ENCODE measurements at regions not wholly inside any gene's neighbourhood (a gene's known extent, or its start where the extent isn't known, plus 50 kb on each side); places are given as distances from the start of the nearest gene placed in this dataset.

DNA sequence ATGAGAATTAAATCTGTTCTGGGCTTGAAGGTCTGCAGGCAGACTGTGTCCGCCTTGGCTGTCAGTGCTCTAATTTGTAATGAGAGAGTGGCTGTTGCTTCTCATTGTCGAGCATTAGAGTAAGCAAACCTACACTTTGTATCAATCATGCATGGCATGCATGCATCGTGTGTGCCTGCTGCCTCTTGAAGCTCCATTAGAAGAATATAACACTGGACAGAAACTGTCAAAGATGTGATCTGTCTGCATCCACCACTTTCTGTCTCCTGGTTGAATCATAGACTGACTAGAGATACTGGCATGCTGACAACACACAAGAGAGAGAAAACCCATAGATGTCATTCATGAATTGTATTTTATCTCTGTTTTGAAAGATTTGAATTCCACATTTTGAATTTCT lies 275.0 kb upstream of the NXPH2 start:
- Histone ChIP-seq H3K4me1 (no peaks in the 10 kb centered on the region), H3K36me3 (no peaks in the 10 kb centered on the region), H3K9me3 (replicated peaks) (no peaks in the 10 kb centered on the region), H3K27ac (replicated peaks) (no peak overlapping the region), H3K27me3 (ENCODE audit: low read depth) (no peaks in the 10 kb centered on the region), H3K4me3 (no peak overlapping the region)
- intact Hi-C loops (cut with micrococcal nuclease), result no loop called here
- TF ChIP-seq, protein P1, sequence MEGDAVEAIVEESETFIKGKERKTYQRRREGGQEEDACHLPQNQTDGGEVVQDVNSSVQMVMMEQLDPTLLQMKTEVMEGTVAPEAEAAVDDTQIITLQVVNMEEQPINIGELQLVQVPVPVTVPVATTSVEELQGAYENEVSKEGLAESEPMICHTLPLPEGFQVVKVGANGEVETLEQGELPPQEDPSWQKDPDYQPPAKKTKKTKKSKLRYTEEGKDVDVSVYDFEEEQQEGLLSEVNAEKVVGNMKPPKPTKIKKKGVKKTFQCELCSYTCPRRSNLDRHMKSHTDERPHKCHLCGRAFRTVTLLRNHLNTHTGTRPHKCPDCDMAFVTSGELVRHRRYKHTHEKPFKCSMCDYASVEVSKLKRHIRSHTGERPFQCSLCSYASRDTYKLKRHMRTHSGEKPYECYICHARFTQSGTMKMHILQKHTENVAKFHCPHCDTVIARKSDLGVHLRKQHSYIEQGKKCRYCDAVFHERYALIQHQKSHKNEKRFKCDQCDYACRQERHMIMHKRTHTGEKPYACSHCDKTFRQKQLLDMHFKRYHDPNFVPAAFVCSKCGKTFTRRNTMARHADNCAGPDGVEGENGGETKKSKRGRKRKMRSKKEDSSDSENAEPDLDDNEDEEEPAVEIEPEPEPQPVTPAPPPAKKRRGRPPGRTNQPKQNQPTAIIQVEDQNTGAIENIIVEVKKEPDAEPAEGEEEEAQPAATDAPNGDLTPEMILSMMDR (IDR thresholded peaks at IDR 0.05; ENCODE audit: borderline replicate concordance), result no peak
- DNase-seq, result no peak

DNA sequence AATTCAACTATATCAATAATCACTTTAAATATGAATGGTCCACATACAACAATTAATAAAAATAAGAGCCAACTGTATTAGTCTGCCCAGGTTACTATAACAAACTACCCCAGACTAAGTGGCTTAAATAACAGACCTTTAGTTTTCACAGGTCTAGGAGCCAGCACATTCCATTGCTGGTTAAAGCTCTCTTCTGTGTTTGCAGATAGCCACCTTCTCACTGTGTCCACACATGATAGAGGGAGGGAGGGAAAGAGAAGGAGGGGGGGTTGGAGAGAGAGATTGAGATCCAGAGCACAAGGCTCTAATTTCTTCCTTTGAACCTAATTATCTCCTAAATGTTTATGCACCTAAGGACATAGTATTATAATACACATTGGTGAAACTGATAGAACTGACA lies 267.8 kb upstream of the NXPH2 start:
- Histone ChIP-seq H3K36me3 (no peaks in the 10 kb centered on the region), H3K9me3 (replicated peaks) (peaks cover 6% of the 10 kb centered on the region), H3K27me3 (ENCODE audit: low read depth) (no peaks in the 10 kb centered on the region), H3K4me3 (no peak overlapping the region), H3K27ac (replicated peaks) (no peak overlapping the region), H3K4me1 (no peaks in the 10 kb centered on the region)
- DNase-seq, result no peak
- TF ChIP-seq, protein P1 (IDR thresholded peaks at IDR 0.05; ENCODE audit: borderline replicate concordance), result no peak
- intact Hi-C loops (cut with micrococcal nuclease), result no loop called here

DNA sequence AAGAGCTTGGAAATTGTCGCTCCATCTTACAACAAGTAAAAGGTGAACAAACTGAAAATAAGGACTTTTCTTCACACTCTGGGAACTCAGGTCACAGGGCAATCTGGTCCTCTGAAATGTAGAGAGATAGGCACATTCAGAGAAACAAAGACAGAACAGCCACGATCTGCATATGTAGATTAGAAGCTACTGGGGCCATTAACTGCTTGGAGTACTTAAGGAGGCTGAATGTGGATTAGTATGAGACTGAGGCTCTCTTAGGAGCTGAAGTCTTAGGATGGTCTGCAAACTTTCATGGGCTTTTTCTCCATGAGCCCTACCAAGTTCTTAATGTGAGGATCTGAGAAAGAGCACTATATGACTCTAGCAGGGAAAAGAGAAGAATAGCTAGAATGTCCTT lies 265.3 kb upstream of the NXPH2 start:
- Histone ChIP-seq H3K27ac (replicated peaks) (no peak overlapping the region), H3K4me1 (no peaks in the 10 kb centered on the region), H3K27me3 (ENCODE audit: low read depth) (no peaks in the 10 kb centered on the region), H3K36me3 (no peaks in the 10 kb centered on the region), H3K4me3 (no peak overlapping the region), H3K9me3 (replicated peaks) (peaks cover 13% of the 10 kb centered on the region)
- no peak for DNase-seq
- intact Hi-C loops (cut with micrococcal nuclease), result no loop called here
- TF ChIP-seq, protein P1 (IDR thresholded peaks at IDR 0.05; ENCODE audit: borderline replicate concordance), result no peak

DNA sequence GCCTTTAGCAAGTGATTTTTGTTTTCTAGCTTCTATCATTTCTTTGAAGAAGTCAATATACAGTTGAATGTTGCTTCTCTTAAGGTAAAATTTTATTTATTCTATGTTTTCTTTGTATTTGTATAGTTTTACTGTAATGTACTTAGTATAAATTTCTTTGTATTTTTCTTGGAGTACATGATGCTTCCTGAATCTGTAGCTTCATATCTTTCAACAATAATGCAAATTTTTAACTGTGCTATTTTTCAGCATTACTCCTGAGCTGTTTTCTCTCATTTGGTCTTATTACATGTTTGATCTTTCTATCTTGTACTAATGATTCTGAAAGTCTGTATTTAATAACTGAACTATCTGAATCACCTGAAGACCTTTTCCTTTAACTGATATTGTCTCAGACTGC lies 253.9 kb upstream of the NXPH2 start:
- TF ChIP-seq, protein P1 (IDR thresholded peaks at IDR 0.05; ENCODE audit: borderline replicate concordance), result no peak
- H3K4me3 ChIP-seq, result no peak overlapping the region
- no peaks in the 10 kb centered on the region for H3K4me1 ChIP-seq
- peaks cover 13% of the 10 kb centered on the region for H3K9me3 ChIP-seq (replicated peaks)
- H3K36me3 ChIP-seq, result no peaks in the 10 kb centered on the region
- no peaks in the 10 kb centered on the region for H3K27me3 ChIP-seq (ENCODE audit: low read depth)
- intact Hi-C loops (cut with micrococcal nuclease), result no loop called here
- DNase-seq, result no peak
- no peak overlapping the region for H3K27ac ChIP-seq (replicated peaks)

GRCh38 chr2:139033300-139033699 lies 253.1 kb upstream of the NXPH2 start:
- Histone ChIP-seq H3K27ac (replicated peaks) (no peak overlapping the region), H3K27me3 (ENCODE audit: low read depth) (no peaks in the 10 kb centered on the region), H3K36me3 (no peaks in the 10 kb centered on the region), H3K9me3 (replicated peaks) (peaks cover 13% of the 10 kb centered on the region), H3K4me1 (no peaks in the 10 kb centered on the region), H3K4me3 (no peak overlapping the region)
- TF ChIP-seq, protein P1 (IDR thresholded peaks at IDR 0.05; ENCODE audit: borderline replicate concordance), result no peak
- no peak for DNase-seq
- intact Hi-C loops (cut with micrococcal nuclease), result no loop called here

- Histone ChIP-seq H3K4me3 (no peak overlapping the region), H3K4me1 (no peaks in the 10 kb centered on the region), H3K36me3 (no peaks in the 10 kb centered on the region), H3K27me3 (ENCODE audit: low read depth) (no peaks in the 10 kb centered on the region), H3K9me3 (replicated peaks) (peaks cover 13% of the 10 kb centered on the region), H3K27ac (replicated peaks) (no peak overlapping the region)
- TF ChIP-seq, protein P1 (IDR thresholded peaks at IDR 0.05; ENCODE audit: borderline replicate concordance), result no peak
- intact Hi-C loops (cut with micrococcal nuclease), result no loop called here
- DNase-seq, result peak; percentile 7
These were observed 251.5 kb upstream of the NXPH2 start for GRCh38 chr2:139031722-139032121.
